Tibial nerve (tissue), 4 donors: ENCODE measurements at regions not wholly inside any gene's neighbourhood (a gene's known extent, or its start where the extent isn't known, plus 50 kb on each side); places are given as distances from the start of the nearest gene placed in this dataset.

Experiments used
- DNase-seq, 2 donors: peaks; one replicate each; pipeline ENCODE4 v3.0.0-alpha.2; 2019; ENCODE audit warnings: low spot score in 2 of 2
- H3K27ac ChIP-seq, 4 donors: fragments of 200-600 bp; sonication (generic) in 3 of 4; one replicate each; pipeline ENCODE4 v1.5.1; 2017 to 2019; ENCODE audit warnings: mild to moderate bottlenecking in 1 of 4
- H3K27me3 ChIP-seq, 2 donors: fragments of 200-600 bp; sonication (generic) in 1 of 2; one replicate each; pipeline versions ENCODE4 v1.5.1 to v1.6.0; 2017 to 2019
- H3K36me3 ChIP-seq, 3 donors: fragments of 200-600 bp; sonication (generic); one replicate each; pipeline ENCODE4 v1.5.1; 2018 to 2019
- H3K4me1 ChIP-seq, 4 donors: fragments of 200-600 bp; sonication (generic) in 3 of 4; one replicate each; pipeline ENCODE4 v1.5.1; 2017 to 2019
- H3K4me3 ChIP-seq, 4 donors: fragments of 200-600 bp; sonication (generic) in 3 of 4; one replicate each; pipeline ENCODE4 v1.5.1; 2017 to 2019; ENCODE audit warnings: mild to moderate bottlenecking in 1 of 4, moderate library complexity in 1 of 4
- H3K9me3 ChIP-seq, 4 donors: fragments of 200-600 bp; sonication (generic) in 3 of 4; one replicate each; pipeline ENCODE4 v1.5.1; 2017 to 2019
- CTCF ChIP-seq, 5 experiments: fragments of 200-600 bp in 3 of 5; fragments of 450-650 bp in 2 of 5; sonication (generic) in 3 of 5; IDR thresholded peaks; one replicate each; pipeline ENCODE4 v1.5.1; 2016 to 2019; ENCODE audit warnings: antibody characterized with exemption in 5 of 5, mild to moderate bottlenecking in 3 of 5, moderate library complexity in 2 of 5
- EP300 ChIP-seq, 2 donors: sonication (generic); formaldehyde crosslinking; IDR thresholded peaks; one replicate each; pipeline ENCODE4 v1.6.1; 2017; ENCODE audit warnings: antibody characterized with exemption in 2 of 2, mild to moderate bottlenecking in 1 of 2
- POLR2A ChIP-seq, 2 donors: fragments of 450-650 bp; IDR thresholded peaks; one replicate each; pipeline ENCODE4 v1.6.1; 2017; ENCODE audit warnings: antibody characterized with exemption in 2 of 2, mild to moderate bottlenecking in 2 of 2, moderate library complexity in 2 of 2
- WGBS, 2 donors: methylation state at CpG; one replicate each; pipeline ENCODE4 v1.1.5; 2018; 5-methylcytosine and 5-hydroxymethylcytosine counted together

GRCh38 chr12:127819056-127819455 is 447.9 kb upstream of the TMEM132C start:
- Histone ChIP-seq H3K9me3 (no peaks in the 10 kb centered on the region), H3K27ac (no peak overlapping the region), H3K36me3 (no peaks in the 10 kb centered on the region), H3K4me3 (no peak overlapping the region), H3K4me1 (peaks cover 0 to 14% (median 2%) of the 10 kb centered on the region in 4 donors), H3K27me3 (no peaks in the 10 kb centered on the region)
- no peak for DNase-seq
- WGBS, 2 donors: 77 to 82% methylated on average over 4 of the region's 4 CpGs
- TF ChIP-seq CTCF (IDR thresholded peaks at IDR 0.05) (no peak), EP300 (IDR thresholded peaks at IDR 0.05) (no peak), POLR2A (IDR thresholded peaks at IDR 0.05) (no peak)

GRCh38 chr12:127820271-127820670 is 446.7 kb upstream of the TMEM132C start:
- Histone ChIP-seq H3K27me3 (no peaks in the 10 kb centered on the region), H3K9me3 (peaks cover 0 to under 1% (median 0%) of the 10 kb centered on the region in 4 donors), H3K27ac (no peak overlapping the region), H3K4me1 (peaks cover 0 to 14% (median 2%) of the 10 kb centered on the region in 4 donors), H3K4me3 (no peak overlapping the region), H3K36me3 (no peaks in the 10 kb centered on the region)
- TF ChIP-seq EP300 (IDR thresholded peaks at IDR 0.05) (no peak), POLR2A (IDR thresholded peaks at IDR 0.05) (no peak), CTCF (IDR thresholded peaks at IDR 0.05) (no peak)
- 71 to 80% methylated on average over 4 of the region's 4 CpGs for WGBS, 2 donors
- DNase-seq: no peak

GRCh38 chr12:127820846-127821245 is 446.1 kb upstream of the TMEM132C start:
- H3K27ac ChIP-seq: no peak overlapping the region
- TF ChIP-seq EP300 (IDR thresholded peaks at IDR 0.05): no peak
- TF ChIP-seq POLR2A (IDR thresholded peaks at IDR 0.05): no peak
- no peak for TF ChIP-seq CTCF (IDR thresholded peaks at IDR 0.05)
- H3K36me3 ChIP-seq: no peaks in the 10 kb centered on the region
- H3K27me3 ChIP-seq: no peaks in the 10 kb centered on the region
- WGBS, 2 donors: 81 to 92% methylated on average over 7 of the region's 7 CpGs
- DNase-seq: no peak
- H3K4me3 ChIP-seq: no peak overlapping the region
- H3K4me1 ChIP-seq: peaks cover 0 to 14% (median 2%) of the 10 kb centered on the region in 4 donors
- H3K9me3 ChIP-seq: peaks cover 0 to 2% (median 0%) of the 10 kb centered on the region in 4 donors

GRCh38 chr12:127822809-127823411 is 444.1 kb upstream of the TMEM132C start:
- peaks cover 0 to 14% (median 2%) of the 10 kb centered on the region in 4 donors for H3K4me1 ChIP-seq
- WGBS, 2 donors: 38% methylated on average over 6 of the region's 6 CpGs
- H3K36me3 ChIP-seq: no peaks in the 10 kb centered on the region
- peak in 1 of 2 donors; percentile 36 for DNase-seq
- no peak for TF ChIP-seq CTCF (IDR thresholded peaks at IDR 0.05)
- TF ChIP-seq EP300 (IDR thresholded peaks at IDR 0.05): peak; percentile 45 to 60
- peak overlapping the region in 2 of 4 donors; percentile 1 to 36 for H3K27ac ChIP-seq
- H3K27me3 ChIP-seq: no peaks in the 10 kb centered on the region
- H3K9me3 ChIP-seq: peaks cover 0 to 2% (median 0%) of the 10 kb centered on the region in 4 donors
- H3K4me3 ChIP-seq: no peak overlapping the region

- 73 to 86% methylated on average over 4 of the region's 4 CpGs for WGBS, 2 donors
- H3K27ac ChIP-seq: peak overlapping the region in 1 of 4 donors; percentile 36
- no peak overlapping the region for H3K4me3 ChIP-seq
- DNase-seq: no peak
- peaks cover 0 to 14% (median 2%) of the 10 kb centered on the region in 4 donors for H3K4me1 ChIP-seq
- no peaks in the 10 kb centered on the region for H3K27me3 ChIP-seq
- no peaks in the 10 kb centered on the region for H3K36me3 ChIP-seq
- TF ChIP-seq EP300 (IDR thresholded peaks at IDR 0.05) (no peak), POLR2A (IDR thresholded peaks at IDR 0.05) (no peak), CTCF (IDR thresholded peaks at IDR 0.05) (no peak)
- peaks cover 0 to 2% (median 0%) of the 10 kb centered on the region in 4 donors for H3K9me3 ChIP-seq
Observed at GRCh38 chr12:127823801-127824200, 443.2 kb upstream of the TMEM132C start.
